ENCODE measurements at regions not wholly inside any gene's neighbourhood (a gene's known extent, or its start where the extent isn't known, plus 50 kb on each side); places are given as distances from the start of the nearest gene placed in this dataset.

- POLR2A ChIA-PET, result no interaction called here
- no peak for TF ChIP-seq HOXB5 (CRISPR knock-in tag; IDR thresholded peaks at IDR 0.05)
- TF ChIP-seq NR3C1 (IDR thresholded peaks at IDR 0.05), result no peak
- TF ChIP-seq HEYL (CRISPR knock-in tag; IDR thresholded peaks at IDR 0.05), result no peak
- no peak for TF ChIP-seq REST (IDR thresholded peaks at IDR 0.05)
- TF ChIP-seq FOSL2 (IDR thresholded peaks at IDR 0.05), result no peak
- TF ChIP-seq FOSL2 (CRISPR knock-in tag; IDR thresholded peaks at IDR 0.05), result no peak
- no peak for TF ChIP-seq NPAS2 (CRISPR knock-in tag; IDR thresholded peaks at IDR 0.05; ENCODE audit: borderline replicate concordance)
- TF ChIP-seq MAX (IDR thresholded peaks at IDR 0.05), result no peak
- TF ChIP-seq GATA3 (IDR thresholded peaks at IDR 0.05; ENCODE audit: borderline replicate concordance), result no peak
- TF ChIP-seq FOXS1 (CRISPR knock-in tag; IDR thresholded peaks at IDR 0.05), result no peak
- no peak for TF ChIP-seq HMGXB4 (CRISPR knock-in tag; IDR thresholded peaks at IDR 0.05; ENCODE audit: borderline replicate concordance)
- no peak for TF ChIP-seq PHF8 (IDR thresholded peaks at IDR 0.05; ENCODE audit: borderline replicate concordance, low read depth)
- no peak for TF ChIP-seq HOXA7 (CRISPR knock-in tag; IDR thresholded peaks at IDR 0.05)
- TF ChIP-seq CHD4 (IDR thresholded peaks at IDR 0.05; ENCODE audit: borderline replicate concordance), result no peak
- no peak for TF ChIP-seq MAZ (IDR thresholded peaks at IDR 0.05; ENCODE audit: borderline replicate concordance, low read depth, low read length)
- TF ChIP-seq BHLHE40 (IDR thresholded peaks at IDR 0.05; ENCODE audit: low read depth, low read length), result no peak
- no peak for TF ChIP-seq JUN (IDR thresholded peaks at IDR 0.05)
- no peak for TF ChIP-seq RFX5 (IDR thresholded peaks at IDR 0.05)
- H3K4me2 ChIP-seq, result no peak overlapping the region
- DNase-seq (ENCODE audit: low read depth in 1 of 2, low spot score in 1 of 2) (no peak), FAIRE-seq (no peak), ATAC-seq (no peak)
- H3K4me3 ChIP-seq, result no peak overlapping the region
- no peaks in the 10 kb centered on the region for H3K9me3 ChIP-seq
- 2% methylated on average over 4 of the region's 4 CpGs for WGBS (ENCODE audit: missing lambda C conversion rate)
- no peak overlapping the region for H3K27ac ChIP-seq
- CTCF ChIA-PET, result no interaction called here
- no peaks in the 10 kb centered on the region for H3K4me1 ChIP-seq
These were observed 299.5 kb upstream of the SOX11 start for GRCh38 chr2:5392658-5393057.

GRCh38 chr2:5393474-5393873 is 298.7 kb upstream of the SOX11 start:
- no peak for DNase-seq (ENCODE audit: low read depth in 1 of 2, low spot score in 1 of 2)
- no peak overlapping the region for H3K4me3 ChIP-seq
- no peak overlapping the region for H3K27ac ChIP-seq
- POLR2A ChIA-PET, result no interaction called here
- TF ChIP-seq SMC3 (IDR thresholded peaks at IDR 0.05) (no peak), SREBF2 (IDR thresholded peaks at IDR 0.05) (no peak), KDM1A (IDR thresholded peaks at IDR 0.05; ENCODE audit: low read depth) (no peak), ZSCAN20 (CRISPR knock-in tag; IDR thresholded peaks at IDR 0.05) (no peak)
- CTCF ChIA-PET, result no interaction called here
- no peaks in the 10 kb centered on the region; the same call in 2 of the 3 replicates for H3K9me3 ChIP-seq
- no peaks in the 10 kb centered on the region for H3K4me1 ChIP-seq
- H3K4me2 ChIP-seq, result no peak overlapping the region
- ATAC-seq, result no peak
- FAIRE-seq, result no peak
- WGBS (ENCODE audit: missing lambda C conversion rate), result under 1% methylated on average over 2 of the region's 2 CpGs
